CD4-positive, alpha-beta T cell treated with Interleukin-6 for 4 hours (primary cell): ENCODE measurements at regions not wholly inside any gene's neighbourhood (a gene's known extent, or its start where the extent isn't known, plus 50 kb on each side); places are given as distances from the start of the nearest gene placed in this dataset.

Experiments
- DNase-seq: peaks from one replicate; pipeline ENCODE4 v3.0.0-alpha.2; 2020; ENCODE audit warnings: mixed read lengths

- DNase-seq, result no peak
Measured at GRCh38 chr17:51563961-51564360, 303.6 kb downstream of the UTP18 start.

- no peak for DNase-seq
Measured at GRCh38 chr17:51572115-51572514, 311.8 kb downstream of the UTP18 start.
